Thyroid gland (tissue), 4 donors: ENCODE measurements at regions not wholly inside any gene's neighbourhood (a gene's known extent, or its start where the extent isn't known, plus 50 kb on each side); places are given as distances from the start of the nearest gene placed in this dataset.

Experiments used
- DNase-seq, 2 donors: peaks; one replicate each; pipeline ENCODE4 v3.0.0-alpha.2; 2019
- H3K27ac ChIP-seq, 3 donors: fragments of 200-600 bp; sonication (generic); 1 replicate in 2 of 3; 2 replicates in 1 of 3; pipeline ENCODE4 v1.5.1; 2016 to 2019; ENCODE audit warnings: mild to moderate bottlenecking in 1 of 3, moderate library complexity in 1 of 3
- H3K27me3 ChIP-seq: fragments of 200-600 bp; sonication (generic); one replicate; pipeline ENCODE4 v1.5.1; 2019
- H3K36me3 ChIP-seq, 2 donors: fragments of 200-600 bp; sonication (generic); one replicate each; pipeline ENCODE4 v1.5.1; 2016 to 2019
- H3K4me1 ChIP-seq, 2 donors: fragments of 200-600 bp; sonication (generic); one replicate each; pipeline ENCODE4 v1.5.1; 2017 to 2019
- H3K4me3 ChIP-seq, 3 donors: fragments of 200-600 bp; sonication (generic); replicated peaks in 1 of 3; 1 replicate in 2 of 3; 2 replicates in 1 of 3; pipeline ENCODE4 v1.5.1; 2016; ENCODE audit warnings: mild to moderate bottlenecking in 1 of 3
- H3K9me3 ChIP-seq: fragments of 200-600 bp; sonication (generic); one replicate; pipeline ENCODE4 v1.5.1; 2017
- CTCF ChIP-seq, 6 experiments: fragments of 200-600 bp in 3 of 6; fragments of 450-650 bp in 3 of 6; sonication (generic) in 3 of 6; IDR thresholded peaks; one replicate each; pipeline ENCODE4 v1.5.1; 2016 to 2019; ENCODE audit warnings: antibody characterized with exemption in 6 of 6, mild to moderate bottlenecking in 2 of 6, inconsistent platforms in 1 of 6, moderate library complexity in 1 of 6
- POLR2A ChIP-seq, 2 donors: fragments of 450-650 bp; IDR thresholded peaks; one replicate each; pipeline ENCODE4 v1.6.1; 2017; ENCODE audit warnings: antibody characterized with exemption in 2 of 2, mild to moderate bottlenecking in 2 of 2, moderate library complexity in 1 of 2
- WGBS, 2 donors: methylation state at CpG; one replicate each; pipeline ENCODE4 v1.1.5; 2017; 5-methylcytosine and 5-hydroxymethylcytosine counted together
- intact Hi-C: fragments of 100-400 bp; cut with DNase I; formaldehyde crosslinking; loops from one replicate; pipeline ENCODE4 v1.15.1; 2023

GRCh38 chr14:76280221-76280620 is 95.7 kb upstream of the ESRRB start:
- Histone ChIP-seq H3K4me1 (no peaks in the 10 kb centered on the region), H3K27me3 (no peaks in the 10 kb centered on the region), H3K4me3 (no peak overlapping the region), H3K9me3 (no peaks in the 10 kb centered on the region), H3K27ac (no peak overlapping the region), H3K36me3 (no peaks in the 10 kb centered on the region)
- intact Hi-C loops: no loop called here
- no peak for DNase-seq
- WGBS, 2 donors: 40 to 43% methylated on average over 3 of the region's 3 CpGs
- TF ChIP-seq POLR2A (IDR thresholded peaks at IDR 0.05) (no peak), CTCF (IDR thresholded peaks at IDR 0.05) (no peak)

GRCh38 chr14:76282581-76282980 is 93.4 kb upstream of the ESRRB start:
- H3K36me3 ChIP-seq: no peaks in the 10 kb centered on the region
- DNase-seq: no peak
- no peaks in the 10 kb centered on the region for H3K9me3 ChIP-seq
- H3K27ac ChIP-seq: no peak overlapping the region
- no peak overlapping the region for H3K4me3 ChIP-seq
- no peaks in the 10 kb centered on the region for H3K27me3 ChIP-seq
- WGBS, 2 donors: 76 to 83% methylated on average over 2 of the region's 2 CpGs
- no peaks in the 10 kb centered on the region for H3K4me1 ChIP-seq
- intact Hi-C loops: no loop called here
- TF ChIP-seq CTCF (IDR thresholded peaks at IDR 0.05): no peak
- no peak for TF ChIP-seq POLR2A (IDR thresholded peaks at IDR 0.05)

GRCh38 chr14:76287063-76287462 is 88.9 kb upstream of the ESRRB start:
- Histone ChIP-seq H3K27ac (no peak overlapping the region), H3K9me3 (no peaks in the 10 kb centered on the region), H3K4me3 (no peak overlapping the region), H3K36me3 (no peaks in the 10 kb centered on the region), H3K27me3 (no peaks in the 10 kb centered on the region), H3K4me1 (no peaks in the 10 kb centered on the region)
- DNase-seq: no peak
- intact Hi-C loops: no loop called here
- TF ChIP-seq POLR2A (IDR thresholded peaks at IDR 0.05) (no peak), CTCF (IDR thresholded peaks at IDR 0.05) (no peak)
- 80 to 96% methylated on average over 1 of the region's 1 CpG for WGBS, 2 donors

GRCh38 chr14:76289276-76289675 is 86.7 kb upstream of the ESRRB start:
- DNase-seq: no peak
- TF ChIP-seq CTCF (IDR thresholded peaks at IDR 0.05) (no peak), POLR2A (IDR thresholded peaks at IDR 0.05) (no peak)
- Histone ChIP-seq H3K4me1 (no peaks in the 10 kb centered on the region), H3K27ac (no peak overlapping the region), H3K4me3 (no peak overlapping the region), H3K9me3 (no peaks in the 10 kb centered on the region), H3K36me3 (no peaks in the 10 kb centered on the region), H3K27me3 (no peaks in the 10 kb centered on the region)
- intact Hi-C loops: no loop called here
- WGBS, 2 donors: 80 to 86% methylated on average over 4 of the region's 4 CpGs

GRCh38 chr14:76292561-76292960 is 83.4 kb upstream of the ESRRB start:
- WGBS, 2 donors: 88 to 90% methylated on average over 10 of the region's 10 CpGs

More at GRCh38 chr14:76292561-76292960, 83.4 kb upstream of the ESRRB start:
- H3K4me3 ChIP-seq: no peak overlapping the region
- H3K27ac ChIP-seq: no peak overlapping the region
- intact Hi-C loops: no loop called here
- H3K27me3 ChIP-seq: no peaks in the 10 kb centered on the region
- no peak for TF ChIP-seq CTCF (IDR thresholded peaks at IDR 0.05)
- TF ChIP-seq POLR2A (IDR thresholded peaks at IDR 0.05): no peak
- H3K36me3 ChIP-seq: no peaks in the 10 kb centered on the region
- no peak for DNase-seq
- H3K9me3 ChIP-seq: no peaks in the 10 kb centered on the region
- no peaks in the 10 kb centered on the region for H3K4me1 ChIP-seq
